Activated naive CD4-positive, alpha-beta T cell treated with anti-CD3 and anti-CD28 coated beads for 36 hours (primary cell): ENCODE measurements at regions not wholly inside any gene's neighbourhood (a gene's known extent, or its start where the extent isn't known, plus 50 kb on each side); places are given as distances from the start of the nearest gene placed in this dataset.

Experiments
- CTCF ChIA-PET: fragments of 350-600 bp; sonication (Branson Sonifier 250); formaldehyde crosslinking; loops from one replicate; lab custom pipeline; 2021; ENCODE audit warnings: antibody characterized with exemption; lab: Charles Lee
- DNase-seq: peaks from one replicate; pipeline ENCODE4 v3.0.0-alpha.2; 2020
- H3K27ac Mint-ChIP-seq: one replicate; pipeline ENCODE4 v1.8.0; 2021; ENCODE audit warnings: mild to moderate bottlenecking, mixed read lengths
- H3K27me3 Mint-ChIP-seq: one replicate; pipeline ENCODE4 v1.8.0; 2021; ENCODE audit warnings: low read depth, mixed read lengths
- H3K36me3 Mint-ChIP-seq: one replicate; pipeline ENCODE4 v1.8.0; 2021; ENCODE audit warnings: low read depth, mixed read lengths
- H3K4me1 Mint-ChIP-seq: one replicate; pipeline ENCODE4 v1.8.0; 2021; ENCODE audit warnings: low read depth, mixed read lengths
- H3K4me3 Mint-ChIP-seq: one replicate; pipeline ENCODE4 v1.8.0; 2021; ENCODE audit warnings: mild to moderate bottlenecking, moderate library complexity, mixed read lengths
- H3K9me3 Mint-ChIP-seq: one replicate; pipeline ENCODE4 v1.8.0; 2021; ENCODE audit warnings: mixed read lengths
- intact Hi-C: fragments of 100-400 bp; cut with micrococcal nuclease; formaldehyde crosslinking; loops from one replicate; pipeline ENCODE4 v1.15.1; 2023

GRCh38 chr10:33046792-33047191 is 88.8 kb upstream of the ITGB1 start:
- H3K36me3 Mint-ChIP-seq = no peaks in the 10 kb centered on the region
- peaks cover 6% of the 10 kb centered on the region for H3K4me1 Mint-ChIP-seq
- no peak overlapping the region for H3K4me3 Mint-ChIP-seq
- DNase-seq = no peak
- no peaks in the 10 kb centered on the region for H3K27me3 Mint-ChIP-seq
- H3K27ac Mint-ChIP-seq = no peak overlapping the region
- intact Hi-C loops = no loop called here
- CTCF ChIA-PET = no interaction called here
- no peaks in the 10 kb centered on the region for H3K9me3 Mint-ChIP-seq

- CTCF ChIA-PET = no interaction called here
Observed at GRCh38 chr10:33045421-33045820, 87.4 kb upstream of the ITGB1 start.

DNA sequence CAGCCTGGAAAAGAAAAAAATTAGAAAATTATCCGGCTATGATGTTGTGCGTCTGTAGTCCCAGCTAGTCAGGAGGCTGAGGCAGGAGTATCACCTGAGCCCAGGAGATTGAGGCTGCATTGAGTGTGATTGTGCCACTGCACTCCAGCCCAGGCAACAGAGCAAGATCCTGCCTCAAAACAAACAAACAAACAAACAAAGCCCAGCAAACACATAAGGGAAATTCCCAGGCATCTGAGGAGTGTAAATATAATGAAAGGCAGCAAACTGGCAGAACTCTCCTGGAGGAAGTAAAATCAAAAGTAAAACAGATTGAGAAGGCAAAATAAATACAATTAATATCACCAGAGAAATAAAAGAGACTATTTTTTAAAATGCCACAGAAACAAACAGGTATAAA is 84.5 kb upstream of the ITGB1 start:
- no peaks in the 10 kb centered on the region for H3K9me3 Mint-ChIP-seq
- no peaks in the 10 kb centered on the region for H3K4me1 Mint-ChIP-seq
- DNase-seq = no peak
- H3K27me3 Mint-ChIP-seq = peaks cover 2% of the 10 kb centered on the region
- no peaks in the 10 kb centered on the region for H3K36me3 Mint-ChIP-seq
- CTCF ChIA-PET = no interaction called here
- no peak overlapping the region for H3K27ac Mint-ChIP-seq
- intact Hi-C loops = no loop called here
- no peak overlapping the region for H3K4me3 Mint-ChIP-seq

More at GRCh38 chr10:33045421-33045820, 87.4 kb upstream of the ITGB1 start:
- peaks cover 2% of the 10 kb centered on the region for H3K4me1 Mint-ChIP-seq
- no peak overlapping the region for H3K4me3 Mint-ChIP-seq
- DNase-seq = no peak
- intact Hi-C loops = no loop called here
- H3K27me3 Mint-ChIP-seq = peaks cover 2% of the 10 kb centered on the region
- H3K9me3 Mint-ChIP-seq = no peaks in the 10 kb centered on the region
- no peak overlapping the region for H3K27ac Mint-ChIP-seq
- no peaks in the 10 kb centered on the region for H3K36me3 Mint-ChIP-seq

DNA sequence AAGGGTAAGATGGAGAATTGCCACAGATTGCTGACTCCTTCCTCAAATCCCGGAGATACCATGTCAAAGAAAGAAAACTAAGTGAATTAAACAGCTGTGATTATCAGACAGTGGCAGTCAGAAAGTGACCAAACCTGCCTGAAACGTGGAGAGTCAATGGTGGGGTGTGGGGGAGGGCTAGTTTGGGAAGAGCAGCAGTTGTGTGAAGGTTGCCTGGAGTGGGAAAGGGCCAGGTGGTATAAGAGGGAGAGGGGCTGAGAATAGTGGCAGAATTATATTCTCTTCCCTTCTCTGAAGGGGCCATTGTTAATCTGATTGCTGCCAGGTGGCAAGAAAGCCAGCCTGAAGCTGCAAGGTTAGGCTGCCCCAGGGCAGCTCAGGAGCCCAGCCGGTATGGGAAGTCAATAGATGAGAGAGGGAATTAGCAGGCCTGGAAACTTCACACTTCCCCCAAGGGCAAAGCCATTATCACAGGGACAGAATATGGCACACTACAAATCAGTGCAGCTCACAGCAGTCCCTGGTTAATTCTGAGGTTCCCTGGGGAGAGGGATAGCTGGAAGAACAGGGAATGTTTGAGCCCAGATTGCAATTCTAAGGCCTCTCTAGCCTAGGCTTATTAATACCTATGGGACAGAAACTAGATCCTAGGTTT is 83.9 kb upstream of the ITGB1 start:
- Mint-ChIP-seq H3K27ac (no peak overlapping the region), H3K27me3 (peaks cover 2% of the 10 kb centered on the region), H3K4me1 (no peaks in the 10 kb centered on the region), H3K4me3 (no peak overlapping the region), H3K9me3 (no peaks in the 10 kb centered on the region), H3K36me3 (no peaks in the 10 kb centered on the region)
- CTCF ChIA-PET = interaction anchor here (0.7 to 1.5 kb wide), 2 partner anchors 33 to 149 kb away, joined by 3 read pairs; no protein-coding TSS in a partner anchor
- DNase-seq = no peak
- intact Hi-C loops = no loop called here

- Mint-ChIP-seq H3K9me3 (no peaks in the 10 kb centered on the region), H3K4me3 (no peak overlapping the region), H3K4me1 (no peaks in the 10 kb centered on the region), H3K27ac (no peak overlapping the region), H3K36me3 (no peaks in the 10 kb centered on the region), H3K27me3 (peaks cover 2% of the 10 kb centered on the region)
- DNase-seq = no peak
- CTCF ChIA-PET = interaction anchor here (0.7 to 1.5 kb wide), 2 partner anchors 32 to 253 kb away, joined by 3 read pairs; no protein-coding TSS in a partner anchor
- intact Hi-C loops = no loop called here
Observed at GRCh38 chr10:33040436-33040835, 82.4 kb upstream of the ITGB1 start.

- no peaks in the 10 kb centered on the region for H3K4me1 Mint-ChIP-seq
- peaks cover 2% of the 10 kb centered on the region for H3K27me3 Mint-ChIP-seq
- CTCF ChIA-PET = no interaction called here
- no peaks in the 10 kb centered on the region for H3K9me3 Mint-ChIP-seq
- H3K4me3 Mint-ChIP-seq = no peak overlapping the region
- no peak overlapping the region for H3K27ac Mint-ChIP-seq
- DNase-seq = no peak
- H3K36me3 Mint-ChIP-seq = no peaks in the 10 kb centered on the region
- intact Hi-C loops = no loop called here
Observed at GRCh38 chr10:33039181-33039580, 81.2 kb upstream of the ITGB1 start.

DNA sequence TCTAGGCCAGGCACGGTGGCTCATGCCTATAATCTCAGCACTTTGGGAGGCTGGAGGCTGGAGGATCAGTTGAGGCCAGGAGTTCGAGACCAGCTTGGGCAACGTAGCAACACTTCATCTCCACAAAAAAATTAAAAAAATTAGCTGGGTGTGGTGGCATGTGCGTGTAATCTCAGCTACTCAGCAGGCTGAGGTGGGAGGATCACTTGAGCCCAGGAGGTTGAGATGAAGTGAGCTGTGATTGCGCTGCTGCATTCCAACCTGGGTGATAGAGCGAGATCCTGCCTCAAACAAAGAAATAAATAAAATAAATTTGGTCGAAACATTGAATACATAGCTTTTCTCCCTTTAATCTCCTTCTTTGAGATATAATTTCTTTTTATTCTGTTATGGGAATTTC is 80.6 kb upstream of the ITGB1 start:
- Mint-ChIP-seq H3K9me3 (no peaks in the 10 kb centered on the region), H3K4me3 (no peak overlapping the region), H3K27me3 (peaks cover 2% of the 10 kb centered on the region), H3K4me1 (no peaks in the 10 kb centered on the region), H3K27ac (no peak overlapping the region), H3K36me3 (no peaks in the 10 kb centered on the region)
- CTCF ChIA-PET = interaction anchor here (0.6 kb wide), 1 partner anchor 133 kb away, joined by 5 read pairs; no protein-coding TSS in a partner anchor
- no peak for DNase-seq
- intact Hi-C loops = no loop called here

DNA sequence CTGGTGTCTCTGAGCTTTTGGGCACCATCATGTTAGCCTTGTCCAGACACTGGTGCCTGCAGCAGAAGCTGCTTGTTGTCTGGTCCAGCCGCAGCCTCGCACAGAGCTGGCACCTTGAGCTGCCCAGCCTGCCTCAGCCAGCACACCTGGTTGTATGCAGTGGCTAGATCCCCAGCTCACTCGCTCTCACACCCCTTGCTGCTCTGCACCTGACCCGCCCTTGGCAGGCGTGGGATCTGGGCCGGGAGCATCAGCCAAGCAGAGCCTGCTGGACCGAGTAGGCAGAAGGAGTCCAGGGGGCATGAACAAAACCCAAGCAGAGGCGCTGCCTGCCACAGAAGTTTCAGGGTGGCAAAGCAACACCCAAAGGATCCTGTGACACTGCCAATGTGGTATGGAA is 79.7 kb upstream of the ITGB1 start:
- no peak for DNase-seq
- no peaks in the 10 kb centered on the region for H3K9me3 Mint-ChIP-seq
- no peak overlapping the region for H3K4me3 Mint-ChIP-seq
- no peaks in the 10 kb centered on the region for H3K4me1 Mint-ChIP-seq
- peaks cover 2% of the 10 kb centered on the region for H3K27me3 Mint-ChIP-seq
- intact Hi-C loops = no loop called here
- H3K36me3 Mint-ChIP-seq = no peaks in the 10 kb centered on the region
- no peak overlapping the region for H3K27ac Mint-ChIP-seq
- CTCF ChIA-PET = interaction anchor here (0.6 kb wide), 1 partner anchor 45 kb away, joined by 3 read pairs; no protein-coding TSS in a partner anchor

GRCh38 chr10:33036670-33037069 is 78.6 kb upstream of the ITGB1 start:
- CTCF ChIA-PET = no interaction called here
- Mint-ChIP-seq H3K4me1 (no peaks in the 10 kb centered on the region), H3K4me3 (no peak overlapping the region), H3K27me3 (peaks cover 2% of the 10 kb centered on the region), H3K27ac (no peak overlapping the region), H3K36me3 (no peaks in the 10 kb centered on the region), H3K9me3 (no peaks in the 10 kb centered on the region)
- intact Hi-C loops = no loop called here
- no peak for DNase-seq

DNA sequence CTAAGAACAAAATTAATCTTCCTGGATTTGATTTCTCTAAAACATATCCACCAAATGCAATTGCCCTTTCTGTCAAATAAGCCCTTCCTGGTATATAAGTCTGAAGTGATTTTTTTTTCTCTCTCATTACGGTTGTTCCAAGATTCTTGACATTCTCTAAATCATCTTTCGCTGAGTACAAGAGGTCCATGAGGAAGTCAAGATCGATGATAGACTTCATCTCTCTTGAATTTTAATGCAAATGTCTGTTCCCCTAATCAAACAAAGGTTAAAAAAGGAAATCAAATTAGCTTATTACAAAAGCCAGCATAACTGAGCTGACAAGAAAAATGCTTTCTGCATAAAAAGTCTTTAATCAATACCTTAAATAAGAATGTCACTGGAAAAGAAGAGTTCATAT is 77.4 kb upstream of the ITGB1 start:
- Mint-ChIP-seq H3K4me3 (no peak overlapping the region), H3K27me3 (no peaks in the 10 kb centered on the region), H3K36me3 (no peaks in the 10 kb centered on the region), H3K4me1 (no peaks in the 10 kb centered on the region), H3K9me3 (no peaks in the 10 kb centered on the region), H3K27ac (no peak overlapping the region)
- intact Hi-C loops = no loop called here
- CTCF ChIA-PET = interaction anchor here (0.6 kb wide), 1 partner anchor 603 kb away, joined by 4 read pairs; no protein-coding TSS in a partner anchor
- no peak for DNase-seq

DNA sequence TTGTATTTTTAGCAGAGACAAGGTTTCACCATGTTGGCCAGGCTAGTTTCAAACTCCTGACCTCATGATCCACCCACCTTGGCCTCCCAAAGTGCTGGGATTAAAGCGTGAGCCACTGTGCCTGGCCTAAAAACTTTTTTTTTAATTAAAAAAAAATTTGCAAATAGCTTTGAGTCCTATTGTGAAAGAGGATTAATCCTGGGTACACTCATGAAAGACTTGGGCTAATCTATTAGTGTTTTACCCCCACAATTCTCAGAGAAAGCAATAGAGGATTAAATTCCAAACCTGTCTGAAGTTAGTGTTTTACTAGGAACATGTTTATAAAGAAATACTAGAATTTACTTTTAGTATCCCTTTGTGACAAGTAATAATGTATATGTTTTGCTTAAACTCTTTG is 76.9 kb upstream of the ITGB1 start:
- intact Hi-C loops = no loop called here
- Mint-ChIP-seq H3K9me3 (no peaks in the 10 kb centered on the region), H3K27me3 (no peaks in the 10 kb centered on the region), H3K4me3 (no peak overlapping the region), H3K36me3 (no peaks in the 10 kb centered on the region), H3K4me1 (no peaks in the 10 kb centered on the region), H3K27ac (no peak overlapping the region)
- CTCF ChIA-PET = interaction anchor here (0.6 to 0.7 kb wide), 2 partner anchors 145 to 603 kb away, joined by 3 to 4 read pairs; no protein-coding TSS in a partner anchor
- no peak for DNase-seq

- no peaks in the 10 kb centered on the region for H3K27me3 Mint-ChIP-seq
- H3K4me3 Mint-ChIP-seq = no peak overlapping the region
- H3K36me3 Mint-ChIP-seq = no peaks in the 10 kb centered on the region
- no peak overlapping the region for H3K27ac Mint-ChIP-seq
- H3K4me1 Mint-ChIP-seq = peaks cover 12% of the 10 kb centered on the region
- no peaks in the 10 kb centered on the region for H3K9me3 Mint-ChIP-seq
- intact Hi-C loops = no loop called here
- DNase-seq = no peak
- CTCF ChIA-PET = interaction anchor here (1.1 kb wide), 1 partner anchor 123 kb away, joined by 3 read pairs; no protein-coding TSS in a partner anchor
Observed at GRCh38 chr10:33032654-33033151, 74.7 kb upstream of the ITGB1 start.
